ENCODE measurements at regions not wholly inside any gene's neighbourhood (a gene's known extent, or its start where the extent isn't known, plus 50 kb on each side); places are given as distances from the start of the nearest gene placed in this dataset.

DNA sequence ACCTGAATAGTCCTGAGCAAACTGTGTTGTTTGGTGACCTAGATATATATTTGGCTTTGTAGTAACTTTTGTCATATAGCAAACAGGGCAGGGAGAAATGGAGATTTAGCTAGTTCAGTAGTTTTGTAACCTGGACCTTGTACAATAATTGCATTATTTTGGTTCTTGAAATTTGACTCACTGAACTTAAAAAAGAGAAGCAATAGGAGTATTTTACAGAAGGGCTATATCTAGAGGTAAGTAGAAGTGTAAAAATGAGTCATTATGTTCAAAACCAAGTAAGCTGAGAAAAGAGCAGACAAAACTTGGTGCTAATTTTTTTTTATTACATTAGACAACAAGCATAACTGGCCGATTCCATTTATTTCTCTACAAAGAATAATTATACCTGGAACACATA, 505.4 kb downstream of the ZIC1 start:
- no peak for TF ChIP-seq FOXA1 (IDR thresholded peaks at IDR 0.05)
- TF ChIP-seq ELF4 (IDR thresholded peaks at IDR 0.05) = no peak
- TF ChIP-seq FOXM1 (IDR thresholded peaks at IDR 0.05; ENCODE audit: borderline replicate concordance) = no peak

All from HEK293T (cell line).